ENCODE measurements at regions not wholly inside any gene's neighbourhood (a gene's known extent, or its start where the extent isn't known, plus 50 kb on each side); places are given as distances from the start of the nearest gene placed in this dataset.
A peak's percentile ranks its signal among the peaks of the same experiment; 100 is the strongest.

- Histone ChIP-seq H3K27me3 (no peaks in the 10 kb centered on the region), H3K36me3 (no peaks in the 10 kb centered on the region), H3K4me3 (no peak overlapping the region), H3K27ac (no peak overlapping the region), H3K9me3 (peaks cover 0 to 16% (median 7%) of the 10 kb centered on the region in 4 donors), H3K4me1 (no peaks in the 10 kb centered on the region)
- DNase-seq (peak in 1 of 2 donors; percentile 54), ATAC-seq (ENCODE audit: low FRiP score in 2 of 2) (no peak)
- TF ChIP-seq POLR2AphosphoS5 (IDR thresholded peaks at IDR 0.05): no peak
- no peak for TF ChIP-seq POLR2A (IDR thresholded peaks at IDR 0.05)
- TF ChIP-seq, protein P1, sequence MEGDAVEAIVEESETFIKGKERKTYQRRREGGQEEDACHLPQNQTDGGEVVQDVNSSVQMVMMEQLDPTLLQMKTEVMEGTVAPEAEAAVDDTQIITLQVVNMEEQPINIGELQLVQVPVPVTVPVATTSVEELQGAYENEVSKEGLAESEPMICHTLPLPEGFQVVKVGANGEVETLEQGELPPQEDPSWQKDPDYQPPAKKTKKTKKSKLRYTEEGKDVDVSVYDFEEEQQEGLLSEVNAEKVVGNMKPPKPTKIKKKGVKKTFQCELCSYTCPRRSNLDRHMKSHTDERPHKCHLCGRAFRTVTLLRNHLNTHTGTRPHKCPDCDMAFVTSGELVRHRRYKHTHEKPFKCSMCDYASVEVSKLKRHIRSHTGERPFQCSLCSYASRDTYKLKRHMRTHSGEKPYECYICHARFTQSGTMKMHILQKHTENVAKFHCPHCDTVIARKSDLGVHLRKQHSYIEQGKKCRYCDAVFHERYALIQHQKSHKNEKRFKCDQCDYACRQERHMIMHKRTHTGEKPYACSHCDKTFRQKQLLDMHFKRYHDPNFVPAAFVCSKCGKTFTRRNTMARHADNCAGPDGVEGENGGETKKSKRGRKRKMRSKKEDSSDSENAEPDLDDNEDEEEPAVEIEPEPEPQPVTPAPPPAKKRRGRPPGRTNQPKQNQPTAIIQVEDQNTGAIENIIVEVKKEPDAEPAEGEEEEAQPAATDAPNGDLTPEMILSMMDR (IDR thresholded peaks at IDR 0.05): no peak
- TF ChIP-seq EP300 (IDR thresholded peaks at IDR 0.05): no peak
- 82 to 83% methylated on average over 6 to 7 of the region's 7 CpGs for WGBS, 2 donors
Measured at GRCh38 chr4:183383606-183384005, 60.8 kb upstream of the CDKN2AIP start.

GRCh38 chr4:183384516-183384915, 59.9 kb upstream of the CDKN2AIP start:
- H3K27me3 ChIP-seq: no peaks in the 10 kb centered on the region
- ATAC-seq (ENCODE audit: low FRiP score in 2 of 2) (no peak), DNase-seq (no peak)
- H3K4me1 ChIP-seq: no peaks in the 10 kb centered on the region
- peaks cover 0 to 13% (median 4%) of the 10 kb centered on the region in 4 donors for H3K9me3 ChIP-seq
- H3K4me3 ChIP-seq: no peak overlapping the region
- no peak overlapping the region for H3K27ac ChIP-seq
- no peak for TF ChIP-seq POLR2A (IDR thresholded peaks at IDR 0.05)
- TF ChIP-seq, protein P1 (IDR thresholded peaks at IDR 0.05): no peak
- TF ChIP-seq POLR2AphosphoS5 (IDR thresholded peaks at IDR 0.05): no peak
- TF ChIP-seq EP300 (IDR thresholded peaks at IDR 0.05): no peak
- WGBS, 2 donors: 86 to 94% methylated on average over 1 of the region's 1 CpG
- H3K36me3 ChIP-seq: no peaks in the 10 kb centered on the region

DNA sequence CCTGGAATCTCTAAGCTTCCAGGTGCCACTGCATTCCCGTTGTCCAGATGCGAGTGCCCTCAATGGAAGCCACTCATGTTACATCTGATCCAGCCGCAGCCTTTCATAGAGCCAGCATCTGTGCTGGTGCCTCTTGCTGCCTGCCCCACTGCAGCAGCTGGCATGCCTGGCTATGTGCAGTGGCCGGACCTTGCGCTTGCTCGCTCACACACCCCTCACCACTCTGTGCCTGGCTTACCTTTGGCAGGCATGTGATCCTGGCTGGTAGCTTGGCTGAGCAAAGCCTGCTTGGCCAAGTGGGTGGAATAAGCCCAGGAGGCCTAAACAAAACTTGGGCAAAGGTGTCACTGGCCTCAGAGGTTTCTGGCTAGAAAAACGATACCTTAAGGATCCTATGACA, 59.5 kb upstream of the CDKN2AIP start:
- H3K4me3 ChIP-seq: no peak overlapping the region
- ATAC-seq (ENCODE audit: low FRiP score in 2 of 2) (no peak), DNase-seq (no peak)
- no peaks in the 10 kb centered on the region for H3K36me3 ChIP-seq
- TF ChIP-seq, protein P1 (IDR thresholded peaks at IDR 0.05): no peak
- TF ChIP-seq POLR2A (IDR thresholded peaks at IDR 0.05): no peak
- no peak for TF ChIP-seq POLR2AphosphoS5 (IDR thresholded peaks at IDR 0.05)
- TF ChIP-seq EP300 (IDR thresholded peaks at IDR 0.05): no peak
- no peak overlapping the region for H3K27ac ChIP-seq
- H3K9me3 ChIP-seq: peaks cover 0 to 13% (median 4%) of the 10 kb centered on the region in 4 donors
- H3K27me3 ChIP-seq: no peaks in the 10 kb centered on the region
- WGBS, 2 donors: 78 to 83% methylated on average over 6 to 7 of the region's 7 CpGs
- no peaks in the 10 kb centered on the region for H3K4me1 ChIP-seq

GRCh38 chr4:183388021-183388420, 56.4 kb upstream of the CDKN2AIP start:
- Histone ChIP-seq H3K9me3 (peaks cover 0 to 13% (median 4%) of the 10 kb centered on the region in 4 donors), H3K4me3 (no peak overlapping the region), H3K27me3 (no peaks in the 10 kb centered on the region), H3K27ac (no peak overlapping the region), H3K4me1 (no peaks in the 10 kb centered on the region), H3K36me3 (no peaks in the 10 kb centered on the region)
- DNase-seq (no peak), ATAC-seq (ENCODE audit: low FRiP score in 2 of 2) (no peak)
- no peak for TF ChIP-seq EP300 (IDR thresholded peaks at IDR 0.05)
- TF ChIP-seq, protein P1 (IDR thresholded peaks at IDR 0.05): no peak
- TF ChIP-seq POLR2A (IDR thresholded peaks at IDR 0.05): no peak
- no peak for TF ChIP-seq POLR2AphosphoS5 (IDR thresholded peaks at IDR 0.05)
- 90 to 93% methylated on average over 7 of the region's 7 CpGs for WGBS, 2 donors

DNA sequence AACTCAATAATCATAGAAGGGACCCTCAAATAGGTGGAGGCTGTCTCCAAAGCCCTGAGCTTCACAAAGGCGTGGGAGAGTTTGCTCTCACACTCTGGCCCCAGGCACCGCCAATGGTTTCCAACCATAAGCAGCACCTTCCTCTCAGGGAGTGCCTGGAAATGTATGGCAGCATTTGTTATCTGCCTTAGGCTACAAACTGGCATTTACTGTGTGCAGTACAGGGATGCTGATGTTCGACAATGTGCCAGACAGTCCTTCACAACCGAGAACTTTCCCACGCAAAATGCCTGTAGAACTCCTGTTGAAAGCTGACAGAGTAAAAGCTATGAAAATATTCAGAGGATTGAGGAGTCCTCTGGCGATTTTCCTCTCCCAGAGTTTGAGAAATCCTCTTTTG, 55.7 kb upstream of the CDKN2AIP start:
- DNase-seq: no peak
- no peak for ATAC-seq (ENCODE audit: low FRiP score in 2 of 2)
- H3K9me3 ChIP-seq: peaks cover 0 to 9% (median 4%) of the 10 kb centered on the region in 4 donors
- no peak for TF ChIP-seq POLR2AphosphoS5 (IDR thresholded peaks at IDR 0.05)
- no peak for TF ChIP-seq POLR2A (IDR thresholded peaks at IDR 0.05)
- TF ChIP-seq, protein P1 (IDR thresholded peaks at IDR 0.05): no peak
- TF ChIP-seq EP300 (IDR thresholded peaks at IDR 0.05): no peak
- H3K27me3 ChIP-seq: no peaks in the 10 kb centered on the region
- H3K4me3 ChIP-seq: no peak overlapping the region
- H3K4me1 ChIP-seq: no peaks in the 10 kb centered on the region
- H3K27ac ChIP-seq: no peak overlapping the region
- no peaks in the 10 kb centered on the region for H3K36me3 ChIP-seq
- 71 to 84% methylated on average over 6 of the region's 6 CpGs for WGBS, 2 donors

All from upper lobe of left lung (tissue), 6 donors.